NCI-H2227 (cell line): ENCODE measurements at regions not wholly inside any gene's neighbourhood (a gene's known extent, or its start where the extent isn't known, plus 50 kb on each side); places are given as distances from the start of the nearest gene placed in this dataset.
"Not testable (repeated sequence)": the region's sequence is repeated elsewhere in the genome, so short reads cannot be mapped to it uniquely, and the experiment has no call there.

Experiments used
- DNase-seq: peaks from one replicate; lab custom pipeline; 2025; ENCODE audit not compliant: unreplicated experiment; lab: John Stamatoyannopoulos, UW

DNA sequence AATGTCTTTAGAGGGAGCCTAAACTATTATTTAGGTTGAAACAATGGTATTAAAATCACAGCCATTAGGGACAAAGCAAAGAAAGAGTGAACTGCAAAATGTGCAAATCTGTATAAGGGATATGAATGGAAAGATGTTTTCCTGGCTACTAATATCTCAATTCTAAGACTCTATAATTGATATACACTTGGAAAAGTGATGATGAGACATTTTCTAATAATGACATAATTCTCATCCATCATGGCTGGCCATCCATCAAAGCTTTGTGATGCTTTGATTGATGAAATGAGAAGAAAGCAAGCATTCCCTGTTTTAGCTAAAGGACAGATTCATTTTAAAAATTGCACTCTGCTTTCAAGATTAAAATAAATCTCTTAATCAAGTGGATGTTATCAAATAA lies 965.5 kb upstream of the IGFBP7 start:
- DNase-seq = no peak

DNA sequence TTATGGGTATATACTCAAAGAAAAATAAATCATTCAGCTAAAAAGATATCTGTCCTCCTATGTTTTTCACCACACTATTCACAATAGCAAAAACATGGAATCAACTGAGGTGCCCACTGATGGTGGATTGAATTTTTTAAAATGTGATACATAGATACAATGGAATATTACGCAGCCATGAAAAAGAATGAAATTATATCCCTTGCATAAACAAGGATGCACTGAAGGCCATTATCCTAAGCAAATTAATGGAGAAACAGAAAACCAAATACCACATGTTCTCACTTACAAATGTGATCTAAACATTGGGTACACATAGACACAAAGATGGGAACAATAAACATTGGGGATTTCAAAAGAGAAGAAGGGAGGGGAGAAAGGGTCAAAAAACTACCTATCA lies 964.2 kb upstream of the IGFBP7 start:
- DNase-seq = no peak

- no peak for DNase-seq
Observed at GRCh38 chr4:58070726-58071125, 960.5 kb upstream of the IGFBP7 start.

DNA sequence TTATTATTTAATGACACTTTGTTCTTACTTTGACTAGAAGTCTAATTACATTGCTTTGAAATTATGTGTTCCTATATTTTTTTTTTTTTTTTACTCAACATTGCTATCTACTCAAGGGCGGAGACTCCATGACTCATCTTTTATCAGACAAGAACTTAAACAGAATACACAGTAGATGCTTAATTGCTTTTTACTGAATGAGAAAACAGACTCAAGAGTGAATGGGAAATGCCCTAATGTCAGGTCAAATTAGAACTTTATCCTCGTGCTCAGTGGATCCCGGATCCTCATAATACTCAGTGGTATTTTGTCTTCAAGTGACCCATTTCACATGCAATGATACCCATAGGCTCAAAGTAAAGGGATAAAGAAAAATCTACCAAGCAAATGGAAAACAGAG lies 954.5 kb upstream of the IGFBP7 start:
- DNase-seq = no peak

GRCh38 chr4:58063404-58064160 lies 953.4 kb upstream of the IGFBP7 start:
- DNase-seq = no peak

DNA sequence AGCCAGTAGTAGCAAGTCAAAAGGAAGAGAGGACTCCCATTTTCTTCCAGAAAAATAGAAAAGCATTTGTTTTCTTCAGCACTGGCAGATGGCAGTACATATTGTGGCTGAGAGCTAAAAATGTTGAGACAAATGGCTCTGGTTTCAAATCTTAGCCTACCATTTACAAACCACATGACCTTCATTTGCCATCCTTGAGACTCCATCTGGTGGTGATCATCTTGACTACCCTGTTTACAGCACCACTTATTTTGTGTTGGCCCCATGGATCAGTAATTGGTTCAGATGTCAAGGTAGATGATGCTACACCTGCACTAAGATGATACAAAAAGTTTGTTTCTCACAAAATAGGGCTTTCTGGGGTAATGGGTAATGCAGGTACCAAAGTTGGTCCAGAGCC lies 951.8 kb upstream of the IGFBP7 start:
- no peak for DNase-seq

GRCh38 chr4:58050439-58050838 lies 940.3 kb upstream of the IGFBP7 start:
- no peak for DNase-seq

- no peak for DNase-seq
Observed at GRCh38 chr4:58048491-58048890, 938.3 kb upstream of the IGFBP7 start.

GRCh38 chr4:58042176-58042575 lies 932.0 kb upstream of the IGFBP7 start:
- no peak for DNase-seq

DNA sequence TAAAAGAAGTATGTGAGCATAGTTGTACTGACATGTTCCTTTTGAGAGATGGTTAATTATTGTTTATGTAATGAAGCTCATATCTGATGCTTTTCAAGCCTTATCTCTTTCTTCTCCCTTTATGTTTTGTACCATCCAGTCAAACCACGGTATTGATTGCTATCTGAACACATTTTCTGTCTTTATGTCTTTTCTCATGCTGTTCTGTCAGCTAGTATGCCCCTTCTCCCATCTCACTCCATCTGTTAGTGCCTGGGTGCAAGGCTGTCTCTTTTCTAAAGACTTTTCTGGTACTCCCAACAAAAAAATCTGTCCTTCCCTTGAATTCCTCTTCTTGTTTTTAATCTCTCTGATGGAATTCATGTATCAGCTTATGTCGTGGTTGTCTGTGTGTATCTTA lies 883.8 kb upstream of the IGFBP7 start:
- no peak for DNase-seq

GRCh38 chr4:57989430-57989829 lies 879.2 kb upstream of the IGFBP7 start:
- no peak for DNase-seq

- DNase-seq = no peak
Observed at GRCh38 chr4:57985161-57985560, 875.0 kb upstream of the IGFBP7 start.

DNA sequence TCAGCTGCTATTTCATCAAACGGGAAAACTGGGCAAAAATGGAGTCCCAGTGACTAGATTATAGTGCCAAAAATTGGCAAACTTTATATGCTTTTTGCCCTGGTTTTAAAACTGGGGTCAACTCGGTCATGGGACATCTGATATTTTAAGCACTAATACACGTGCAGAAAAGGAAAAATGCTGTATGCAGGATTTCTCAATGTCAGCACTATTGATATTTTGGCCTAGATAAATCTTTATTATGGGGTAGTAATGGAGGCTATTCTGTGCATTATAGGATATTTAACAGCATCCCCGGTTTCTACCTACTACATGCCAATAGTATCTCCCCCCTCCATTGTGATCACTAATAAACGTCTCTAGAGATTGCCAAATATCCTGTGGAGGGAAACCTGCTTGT lies 870.9 kb upstream of the IGFBP7 start:
- no peak for DNase-seq

DNA sequence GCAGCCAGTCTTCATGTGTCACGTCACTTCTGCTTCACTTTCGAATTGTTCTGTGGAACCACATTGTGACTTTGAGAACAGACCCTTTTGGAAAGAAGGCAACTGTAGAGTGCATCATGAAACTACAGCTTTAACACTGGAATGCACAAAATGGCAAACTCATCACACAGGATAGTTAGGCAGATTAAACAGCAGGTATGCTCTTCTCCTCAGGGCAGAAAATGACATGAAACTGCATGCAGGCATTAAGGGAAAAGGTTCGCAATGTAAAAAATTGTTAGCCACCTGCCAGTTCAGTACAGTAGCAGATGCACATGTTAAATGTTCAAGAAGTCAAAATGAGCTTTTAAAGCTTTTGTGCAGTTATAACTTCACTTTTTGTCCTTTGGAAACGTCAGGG lies 864.6 kb upstream of the IGFBP7 start:
- no peak for DNase-seq

GRCh38 chr4:57973819-57974218 lies 863.6 kb upstream of the IGFBP7 start:
- no peak for DNase-seq

GRCh38 chr4:57971261-57971660 lies 861.1 kb upstream of the IGFBP7 start:
- DNase-seq = no peak

GRCh38 chr4:57966987-57967760 lies 857.0 kb upstream of the IGFBP7 start:
- no peak for DNase-seq

DNA sequence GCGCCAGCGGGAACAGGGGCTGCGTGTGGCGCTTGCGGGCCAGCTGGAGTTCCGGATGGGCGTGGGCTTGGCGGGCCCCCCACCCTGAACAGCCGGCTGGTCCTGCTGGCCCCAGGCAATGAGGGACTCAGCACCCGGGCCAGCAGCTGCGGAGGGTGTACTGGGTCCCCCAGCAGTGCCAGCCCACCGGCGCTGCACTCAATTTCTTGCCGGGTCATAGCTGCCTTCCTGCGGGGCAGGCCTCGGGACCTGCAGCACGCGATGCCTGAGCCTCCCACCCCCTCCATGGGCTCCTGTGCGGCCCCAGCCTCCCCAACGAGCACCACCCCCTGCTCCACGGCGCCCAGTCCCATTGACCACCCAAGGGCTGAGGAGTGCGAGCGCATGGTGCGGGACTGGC lies 855.2 kb upstream of the IGFBP7 start:
- DNase-seq = not testable (repeated sequence)

GRCh38 chr4:57945298-57945697 lies 835.1 kb upstream of the IGFBP7 start:
- no peak for DNase-seq

- no peak for DNase-seq
Observed at GRCh38 chr4:57943682-57944081, 833.5 kb upstream of the IGFBP7 start.

GRCh38 chr4:57937326-57937725 lies 827.1 kb upstream of the IGFBP7 start:
- not testable (repeated sequence) for DNase-seq

DNA sequence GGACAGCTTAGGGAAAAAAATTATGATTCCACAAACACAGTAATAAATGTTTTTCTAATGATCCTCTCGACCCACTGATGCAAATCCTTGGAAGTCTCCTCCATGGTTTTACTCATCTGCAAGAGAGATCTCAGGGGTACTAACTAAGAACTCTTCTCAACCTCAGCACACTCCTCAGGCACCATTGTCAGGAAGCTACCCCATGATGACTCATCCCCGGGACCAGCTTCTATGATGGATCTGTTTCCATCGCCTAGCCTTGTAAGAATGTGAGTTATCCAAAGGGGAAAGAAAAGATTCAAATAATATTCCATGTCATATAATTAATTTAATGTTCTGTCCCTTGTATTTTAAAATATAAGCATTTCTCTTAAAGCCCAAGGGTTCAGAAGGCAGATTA lies 816.1 kb upstream of the IGFBP7 start:
- DNase-seq = no peak

DNA sequence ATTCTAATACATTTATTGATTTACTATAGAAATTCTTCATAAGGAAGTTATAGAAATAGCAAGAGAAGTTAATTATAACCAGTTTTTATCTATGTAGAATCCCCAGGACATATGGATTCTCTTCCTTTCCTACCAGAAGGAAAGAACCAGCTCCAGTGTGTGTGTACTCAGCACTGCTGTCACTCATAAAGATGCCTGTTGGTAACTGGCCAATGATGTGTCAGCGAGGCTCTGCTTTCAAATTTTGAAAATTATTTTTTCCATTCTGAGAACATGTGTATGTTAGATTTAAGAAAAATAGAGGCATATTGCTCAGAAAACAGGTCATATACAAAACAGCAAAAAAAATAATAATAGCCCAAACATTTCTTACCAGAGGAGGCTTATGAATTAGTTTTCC lies 814.8 kb upstream of the IGFBP7 start:
- DNase-seq = no peak
